ENCODE measurements at regions not wholly inside any gene's neighbourhood (a gene's known extent, or its start where the extent isn't known, plus 50 kb on each side); places are given as distances from the start of the nearest gene placed in this dataset.

GRCh38 chr9:88746743-88747398, 211.9 kb downstream of the NXNL2 start:
- no peak for TF ChIP-seq TAF1 (IDR thresholded peaks at IDR 0.05; ENCODE audit: borderline replicate concordance, insufficient read depth, low read length)

GRCh38 chr9:88747768-88748167, 212.8 kb downstream of the NXNL2 start:
- TF ChIP-seq POLR2AphosphoS5 (IDR thresholded peaks at IDR 0.05; ENCODE audit: low read depth, low read length) (no peak), TAF1 (IDR thresholded peaks at IDR 0.05; ENCODE audit: borderline replicate concordance, insufficient read depth, low read length) (no peak), SIN3A (IDR thresholded peaks at IDR 0.05; ENCODE audit: borderline replicate concordance, insufficient read depth, low read length) (no peak), REST (IDR thresholded peaks at IDR 0.05; ENCODE audit: insufficient read depth in 1 of 2, low read depth in 2 of 2, low read length in 2 of 2) (no peak), FOXP2 (optimal IDR thresholded peaks at IDR 0.05; ENCODE audit: borderline replicate concordance, extremely low read depth, extremely low read length, insufficient read depth) (no peak)

- TF ChIP-seq POLR2AphosphoS5 (IDR thresholded peaks at IDR 0.05; ENCODE audit: low read depth, low read length) (no peak), FOXP2 (optimal IDR thresholded peaks at IDR 0.05; ENCODE audit: borderline replicate concordance, extremely low read depth, extremely low read length, insufficient read depth) (peak; percentile 34)
These were observed 213.7 kb downstream of the NXNL2 start for GRCh38 chr9:88748566-88749261.

- TF ChIP-seq TAF1 (IDR thresholded peaks at IDR 0.05; ENCODE audit: borderline replicate concordance, insufficient read depth, low read length) (no peak), POLR2AphosphoS5 (IDR thresholded peaks at IDR 0.05; ENCODE audit: low read depth, low read length) (no peak), FOXP2 (optimal IDR thresholded peaks at IDR 0.05; ENCODE audit: borderline replicate concordance, extremely low read depth, extremely low read length, insufficient read depth) (no peak), REST (IDR thresholded peaks at IDR 0.05; ENCODE audit: insufficient read depth in 1 of 2, low read depth in 2 of 2, low read length in 2 of 2) (no peak), SIN3A (IDR thresholded peaks at IDR 0.05; ENCODE audit: borderline replicate concordance, insufficient read depth, low read length) (no peak)
These were observed 214.4 kb downstream of the NXNL2 start for GRCh38 chr9:88749420-88749819.

GRCh38 chr9:88750832-88751360, 215.9 kb downstream of the NXNL2 start:
- TF ChIP-seq SIN3A (IDR thresholded peaks at IDR 0.05; ENCODE audit: borderline replicate concordance, insufficient read depth, low read length) (no peak), REST (IDR thresholded peaks at IDR 0.05; ENCODE audit: insufficient read depth in 1 of 2, low read depth in 2 of 2, low read length in 2 of 2) (no peak), POLR2AphosphoS5 (IDR thresholded peaks at IDR 0.05; ENCODE audit: low read depth, low read length) (no peak), TAF1 (IDR thresholded peaks at IDR 0.05; ENCODE audit: borderline replicate concordance, insufficient read depth, low read length) (no peak), FOXP2 (optimal IDR thresholded peaks at IDR 0.05; ENCODE audit: borderline replicate concordance, extremely low read depth, extremely low read length, insufficient read depth) (no peak)

GRCh38 chr9:88751781-88752180, 216.8 kb downstream of the NXNL2 start:
- TF ChIP-seq TAF1 (IDR thresholded peaks at IDR 0.05; ENCODE audit: borderline replicate concordance, insufficient read depth, low read length) (no peak), REST (IDR thresholded peaks at IDR 0.05; ENCODE audit: insufficient read depth in 1 of 2, low read depth in 2 of 2, low read length in 2 of 2) (no peak), FOXP2 (optimal IDR thresholded peaks at IDR 0.05; ENCODE audit: borderline replicate concordance, extremely low read depth, extremely low read length, insufficient read depth) (no peak), POLR2AphosphoS5 (IDR thresholded peaks at IDR 0.05; ENCODE audit: low read depth, low read length) (no peak), SIN3A (IDR thresholded peaks at IDR 0.05; ENCODE audit: borderline replicate concordance, insufficient read depth, low read length) (no peak)

Data from PFSK-1 (cell line).